ENCODE measurements at regions not wholly inside any gene's neighbourhood (a gene's known extent, or its start where the extent isn't known, plus 50 kb on each side); places are given as distances from the start of the nearest gene placed in this dataset.

- no peak overlapping the region for H3K4me2 ChIP-seq
- POLR2A ChIA-PET: no interaction called here
Measured at GRCh38 chr1:220371324-220371723, 99.1 kb upstream of the RAB3GAP2 start.

More at GRCh38 chr1:220371324-220371723, 99.1 kb upstream of the RAB3GAP2 start:
- Histone ChIP-seq H3K9me2 (no peaks in the 10 kb centered on the region), H3K27me3 (ENCODE audit: insufficient read depth) (no peaks in the 10 kb centered on the region), H3K79me2 (ENCODE audit: insufficient read depth) (no peaks in the 10 kb centered on the region), H3K27ac (ENCODE audit: low read depth in 2 of 2, low read length in 1 of 2) (peak overlapping the region in 1 of 2 experiments; percentile 93; a peak in 1 of 4 replicates), H3K4me3 (ENCODE audit: low read depth in 2 of 2, low read length in 1 of 2) (no peak overlapping the region), H4K20me1 (ENCODE audit: insufficient read depth) (no peaks in the 10 kb centered on the region), H3K36me3 (replicated peaks in 1 of 2; ENCODE audit: control insufficient read depth in 1 of 2, insufficient read depth in 2 of 2, low read length in 1 of 2) (no peaks in the 10 kb centered on the region), H3K9me3 (no peaks in the 10 kb centered on the region), H3F3A (replicated peaks; ENCODE audit: insufficient read depth) (peaks cover 15% of the 10 kb centered on the region), H3K9ac (no peak overlapping the region), H3K4me1 (ENCODE audit: control insufficient read depth in 1 of 2, insufficient read depth in 2 of 2, low read depth in 1 of 2, low read length in 1 of 2) (peaks cover 18 to 34% of the 10 kb centered on the region in 2 experiments), H2AFZ (ENCODE audit: low read depth) (no peak overlapping the region)
- CTCF ChIA-PET: interaction anchor here (1.5 kb wide), 1 partner anchor 10 kb away, joined by 4 read pairs; no protein-coding TSS in a partner anchor
- WGBS (ENCODE audit: low lambda C conversion rate): 82% methylated on average over 4 of the region's 4 CpGs
- DNase-seq: no peak
- TF ChIP-seq NFIC (IDR thresholded peaks at IDR 0.05; ENCODE audit: borderline replicate concordance) (no peak), RCOR1 (IDR thresholded peaks at IDR 0.05; ENCODE audit: low read length) (no peak), TCF12 (IDR thresholded peaks at IDR 0.05) (no peak), EZH2phosphoT487 (IDR thresholded peaks at IDR 0.05; ENCODE audit: borderline replicate concordance, low read depth) (no peak), EP300 (IDR thresholded peaks at IDR 0.05; ENCODE audit: borderline replicate concordance in 1 of 2, low read depth in 1 of 2, low read length in 1 of 2) (no peak), TEAD4 (IDR thresholded peaks at IDR 0.05; ENCODE audit: borderline replicate concordance, insufficient read depth) (no peak), JUND (IDR thresholded peaks at IDR 0.05) (no peak), NRF1 (IDR thresholded peaks at IDR 0.05; ENCODE audit: low read depth, low read length) (no peak), CTCF (IDR thresholded peaks at IDR 0.05) (no peak), RFX5 (IDR thresholded peaks at IDR 0.05; ENCODE audit: low read length) (no peak), GATA2 (CRISPR knock-in tag; IDR thresholded peaks at IDR 0.05) (no peak), USF1 (IDR thresholded peaks at IDR 0.05; ENCODE audit: borderline replicate concordance, low read depth) (no peak), FOSL2 (IDR thresholded peaks at IDR 0.05; ENCODE audit: borderline replicate concordance, low read depth) (no peak), IRF3 (IDR thresholded peaks at IDR 0.05; ENCODE audit: low read depth, low read length) (no peak)
